CD4-positive, CD25-positive, alpha-beta regulatory T cell (primary cell): ENCODE measurements at regions not wholly inside any gene's neighbourhood (a gene's known extent, or its start where the extent isn't known, plus 50 kb on each side); places are given as distances from the start of the nearest gene placed in this dataset.
A peak's percentile ranks its signal among the peaks of the same experiment; 100 is the strongest.

Experiments
- ATAC-seq, 2 donors: fragments of 150-1000 bp; cut with Tn5 transposase; one replicate each; pipeline ENCODE4 v1.10.0; 2021; ENCODE audit warnings: low read depth in 2 of 2, moderate number of reproducible peaks in 2 of 2, moderate library complexity in 1 of 2
- DNase-seq, 3 donors: peaks; one replicate each; pipeline versions ENCODE4 v3.0.0 to v3.0.0-alpha.2; 2012 to 2022; ENCODE audit warnings: mixed read lengths in 1 of 3
- H3K27ac ChIP-seq: one replicate; pipeline ENCODE4 v1.7.0; 2013; ENCODE audit warnings: mild to moderate bottlenecking, low read length; ENCODE audit not compliant: insufficient read depth, poor library complexity, severe bottlenecking
- H3K27me3 ChIP-seq: one replicate; pipeline ENCODE4 v1.7.0; 2013; ENCODE audit warnings: low read length; ENCODE audit not compliant: control insufficient read depth, insufficient read depth
- H3K36me3 ChIP-seq: one replicate; pipeline ENCODE4 v1.7.0; 2013; ENCODE audit warnings: mild to moderate bottlenecking, low read length, moderate library complexity; ENCODE audit not compliant: control insufficient read depth, insufficient read depth
- H3K4me1 ChIP-seq: 2 replicates; pipeline ENCODE4 v1.7.0; 2013; ENCODE audit warnings: mild to moderate bottlenecking, low read length; ENCODE audit not compliant: insufficient read depth, control insufficient read depth, poor library complexity, severe bottlenecking
- H3K4me3 ChIP-seq: one replicate; pipeline ENCODE4 v1.7.0; 2013; ENCODE audit warnings: low read depth, mild to moderate bottlenecking, low read length, moderate library complexity
- H3K9me3 ChIP-seq, 2 experiments: 1 replicate in 1 of 2; 2 replicates in 1 of 2; pipeline ENCODE4 v1.7.0; 2013; ENCODE audit warnings: low read length in 2 of 2, mild to moderate bottlenecking in 1 of 2, moderate library complexity in 1 of 2; ENCODE audit not compliant: control insufficient read depth in 2 of 2
- H3K27ac Mint-ChIP-seq, 3 donors: one replicate each; pipeline ENCODE4 v1.8.0; 2020 to 2022; ENCODE audit warnings: mild to moderate bottlenecking in 3 of 3, mixed read lengths in 3 of 3, moderate library complexity in 2 of 3
- H3K27me3 Mint-ChIP-seq: one replicate; pipeline ENCODE4 v1.8.0; 2022; ENCODE audit warnings: mild to moderate bottlenecking, mixed read lengths
- H3K36me3 Mint-ChIP-seq: one replicate; pipeline ENCODE4 v1.8.0; 2020; ENCODE audit warnings: mixed read lengths
- H3K4me1 Mint-ChIP-seq, 4 donors: one replicate each; pipeline ENCODE4 v1.8.0; 2020 to 2022; ENCODE audit warnings: mixed read lengths in 4 of 4, mild to moderate bottlenecking in 1 of 4
- H3K4me3 Mint-ChIP-seq, 4 donors: one replicate each; pipeline ENCODE4 v1.8.0; 2020 to 2022; ENCODE audit warnings: mild to moderate bottlenecking in 4 of 4, mixed read lengths in 4 of 4, moderate library complexity in 3 of 4
- H3K9me3 Mint-ChIP-seq, 7 donors: one replicate each; pipeline ENCODE4 v1.8.0; 2020 to 2022; ENCODE audit warnings: mixed read lengths in 7 of 7, mild to moderate bottlenecking in 3 of 7, moderate library complexity in 2 of 7

DNA sequence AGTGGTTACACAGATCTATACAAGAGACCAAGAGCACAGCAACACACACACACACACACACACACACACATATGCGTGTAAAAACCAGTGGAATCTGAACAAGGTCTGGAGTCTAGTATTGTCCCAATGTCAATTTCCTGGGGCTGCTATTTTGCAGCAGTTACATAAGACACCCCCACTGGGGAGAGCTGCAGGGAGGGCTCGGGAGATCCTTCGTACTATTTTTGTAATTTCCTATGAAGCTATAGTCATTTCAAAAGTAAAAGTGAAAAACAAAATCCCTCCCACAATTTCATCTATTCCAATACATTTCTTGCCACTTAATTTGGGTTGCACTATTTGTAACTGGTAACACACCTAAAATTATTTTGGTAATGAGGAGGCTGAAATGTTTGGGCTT, 68.5 kb downstream of the C16orf95 start:
- no peaks in the 10 kb centered on the region for H3K9me3 ChIP-seq
- Mint-ChIP-seq H3K27me3 (no peaks in the 10 kb centered on the region), H3K4me1 (no peaks in the 10 kb centered on the region), H3K9me3 (no peaks in the 10 kb centered on the region), H3K36me3 (no peaks in the 10 kb centered on the region), H3K4me3 (no peak overlapping the region), H3K27ac (no peak overlapping the region)
- no peaks in the 10 kb centered on the region for H3K36me3 ChIP-seq
- peak in 1 of 3 donors; percentile 7 for DNase-seq
- H3K4me3 ChIP-seq = no peak overlapping the region
- no peak overlapping the region for H3K27ac ChIP-seq
- H3K27me3 ChIP-seq = no peaks in the 10 kb centered on the region
- ATAC-seq = no peak
- no peaks in the 10 kb centered on the region for H3K4me1 ChIP-seq

DNA sequence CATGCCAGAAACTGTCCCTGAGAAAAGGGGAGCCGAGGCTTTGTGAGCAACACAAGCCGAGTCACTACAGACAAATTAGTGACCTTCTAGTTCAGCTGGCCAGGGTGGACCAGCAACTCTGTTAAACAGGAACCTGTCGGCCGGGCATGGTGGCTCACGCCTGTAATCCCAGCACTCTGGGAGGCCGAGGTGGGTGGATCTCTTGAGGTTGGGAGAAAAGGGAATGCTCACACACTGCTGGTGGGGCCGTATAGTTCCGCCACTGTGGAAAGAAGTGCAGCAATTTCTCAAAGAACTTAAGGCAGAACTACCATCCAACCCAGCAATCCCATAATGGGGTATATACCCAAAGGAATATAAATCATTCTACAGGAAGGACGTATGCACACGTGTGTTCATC, 67.8 kb downstream of the C16orf95 start:
- Histone ChIP-seq H3K36me3 (no peaks in the 10 kb centered on the region), H3K27me3 (no peaks in the 10 kb centered on the region), H3K9me3 (no peaks in the 10 kb centered on the region), H3K4me1 (no peaks in the 10 kb centered on the region), H3K4me3 (no peak overlapping the region), H3K27ac (no peak overlapping the region)
- Mint-ChIP-seq H3K4me3 (no peak overlapping the region), H3K27ac (no peak overlapping the region), H3K36me3 (no peaks in the 10 kb centered on the region), H3K27me3 (no peaks in the 10 kb centered on the region), H3K4me1 (no peaks in the 10 kb centered on the region), H3K9me3 (no peaks in the 10 kb centered on the region)
- ATAC-seq (no peak), DNase-seq (no peak)

DNA sequence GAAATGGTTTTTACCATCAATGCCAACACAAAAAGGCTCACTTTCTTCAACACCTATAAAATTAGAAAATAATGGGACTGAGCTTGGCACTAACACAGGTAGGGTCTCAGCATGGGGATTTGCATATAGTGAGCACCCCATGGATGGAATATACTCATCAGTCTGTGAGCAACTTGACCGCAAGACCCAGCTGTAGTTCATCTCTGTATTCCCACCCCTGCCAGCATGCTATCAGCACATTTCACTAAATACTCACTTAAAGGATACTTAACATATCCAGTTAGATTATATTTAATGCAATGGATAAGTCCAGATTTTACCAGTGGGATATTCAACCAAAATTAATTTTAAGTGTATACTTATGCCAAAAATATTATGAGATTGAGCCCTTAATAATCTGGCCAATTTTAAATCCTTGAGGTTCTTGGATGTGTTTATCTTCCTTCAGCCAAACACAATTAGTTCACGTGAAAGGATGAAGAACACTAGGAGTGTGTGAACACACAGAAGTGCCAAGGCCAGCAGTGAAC, 66.7 kb downstream of the C16orf95 start:
- ATAC-seq (no peak), DNase-seq (no peak)
- no peaks in the 10 kb centered on the region for H3K9me3 ChIP-seq
- no peaks in the 10 kb centered on the region for H3K4me1 Mint-ChIP-seq
- no peak overlapping the region for H3K4me3 ChIP-seq
- H3K27ac Mint-ChIP-seq = no peak overlapping the region
- no peaks in the 10 kb centered on the region for H3K4me1 ChIP-seq
- H3K36me3 ChIP-seq = no peaks in the 10 kb centered on the region
- no peaks in the 10 kb centered on the region for H3K9me3 Mint-ChIP-seq
- H3K27me3 Mint-ChIP-seq = no peaks in the 10 kb centered on the region
- no peak overlapping the region for H3K4me3 Mint-ChIP-seq
- H3K27me3 ChIP-seq = no peaks in the 10 kb centered on the region
- H3K36me3 Mint-ChIP-seq = no peaks in the 10 kb centered on the region
- H3K27ac ChIP-seq = no peak overlapping the region

DNA sequence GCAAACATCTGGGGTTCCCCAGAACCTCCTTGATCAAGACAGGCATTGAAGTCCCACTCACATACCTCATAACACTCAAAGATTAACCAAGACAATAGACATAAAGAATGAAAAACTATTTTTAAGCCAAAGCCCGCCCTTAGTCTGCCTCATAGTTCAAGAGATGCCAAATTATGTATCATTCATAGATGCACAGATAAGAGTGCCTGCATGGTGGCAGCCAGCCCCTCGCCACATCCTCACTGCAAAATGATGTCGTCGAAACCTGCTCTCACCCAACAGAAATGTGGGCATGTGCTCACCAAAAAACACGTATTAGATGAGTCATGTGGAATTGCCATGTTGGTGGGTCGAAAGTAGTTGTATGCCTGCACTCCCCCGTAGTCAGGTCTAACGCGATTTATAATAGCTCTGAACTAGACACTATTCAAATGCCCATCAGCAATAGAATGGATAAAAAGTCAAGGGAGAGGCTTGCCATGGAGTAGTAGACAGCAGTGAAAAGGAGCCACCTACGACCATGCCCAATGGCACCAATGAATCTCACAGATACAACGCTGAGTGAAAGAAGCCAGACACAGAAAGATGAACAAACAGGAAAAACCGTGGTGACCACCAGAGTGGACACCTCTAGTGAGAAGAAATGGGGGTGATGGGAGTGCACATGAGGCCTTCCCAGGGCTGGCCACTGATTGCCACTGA, 64.8 kb downstream of the C16orf95 start:
- Histone ChIP-seq H3K27me3 (no peaks in the 10 kb centered on the region), H3K4me3 (no peak overlapping the region), H3K9me3 (no peaks in the 10 kb centered on the region), H3K36me3 (no peaks in the 10 kb centered on the region), H3K27ac (no peak overlapping the region), H3K4me1 (no peaks in the 10 kb centered on the region)
- DNase-seq (no peak), ATAC-seq (no peak)
- H3K36me3 Mint-ChIP-seq = no peaks in the 10 kb centered on the region
- no peak overlapping the region for H3K4me3 Mint-ChIP-seq
- no peaks in the 10 kb centered on the region for H3K4me1 Mint-ChIP-seq
- no peaks in the 10 kb centered on the region for H3K27me3 Mint-ChIP-seq
- H3K9me3 Mint-ChIP-seq = no peaks in the 10 kb centered on the region
- H3K27ac Mint-ChIP-seq = no peak overlapping the region
